HL-60 (cell line): ENCODE measurements at regions not wholly inside any gene's neighbourhood (a gene's known extent, or its start where the extent isn't known, plus 50 kb on each side); places are given as distances from the start of the nearest gene placed in this dataset.

Experiments
- CTCF ChIP-seq: IDR thresholded peaks from one replicate; pipeline ENCODE4 v1.5.1; 2011; ENCODE audit warnings: low read length, control low read depth, inconsistent platforms; ENCODE audit not compliant: insufficient read depth
- GABPA ChIP-seq: IDR thresholded peaks from 2 replicates; pipeline ENCODE4 v1.6.1; 2012; ENCODE audit warnings: low read depth
- POLR2AphosphoS5 ChIP-seq: IDR thresholded peaks from 2 replicates; pipeline ENCODE4 v1.6.1; 2012; ENCODE audit warnings: low read depth
- REST ChIP-seq: IDR thresholded peaks from 2 replicates; pipeline ENCODE4 v1.6.1; 2012; ENCODE audit warnings: low read depth; ENCODE audit not compliant: insufficient replicate concordance
- SPI1 ChIP-seq: IDR thresholded peaks from 2 replicates; pipeline ENCODE4 v1.6.1; 2012; ENCODE audit warnings: low read depth, mild to moderate bottlenecking, borderline replicate concordance

DNA sequence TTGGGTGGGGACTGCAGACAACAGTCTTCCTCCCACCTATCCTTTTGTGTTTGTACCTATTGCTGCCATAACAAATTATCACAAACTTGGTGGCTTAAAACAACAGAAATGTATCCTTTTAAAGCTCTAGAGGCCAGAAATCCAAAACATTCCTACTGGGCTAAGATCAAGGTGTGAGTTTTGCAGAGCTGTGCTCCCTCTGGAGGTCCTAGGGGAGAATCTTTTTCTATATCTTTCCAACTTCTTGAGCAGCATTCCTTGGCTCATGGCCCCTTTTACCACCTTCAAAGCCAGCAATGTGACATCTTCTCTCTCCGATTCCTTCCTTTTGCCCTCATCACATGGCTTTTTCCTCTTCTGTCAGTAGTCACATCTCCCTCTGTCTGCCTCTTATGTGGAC lies 190.6 kb downstream of the TTC8 start:
- no peak for TF ChIP-seq CTCF
- no peak for TF ChIP-seq GABPA
- TF ChIP-seq REST: no peak
- no peak for TF ChIP-seq POLR2AphosphoS5
- TF ChIP-seq SPI1: no peak
